Upper lobe of left lung (tissue), 4 donors: ENCODE measurements at regions not wholly inside any gene's neighbourhood (a gene's known extent, or its start where the extent isn't known, plus 50 kb on each side); places are given as distances from the start of the nearest gene placed in this dataset.

Experiments
- POLR2A ChIP-seq, 4 donors: fragments of 450-650 bp; IDR thresholded peaks; one replicate each; pipeline ENCODE4 v1.5.1; 2016 to 2017; ENCODE audit warnings: antibody characterized with exemption in 4 of 4, mild to moderate bottlenecking in 2 of 4
- TF ChIP-seq, protein P1 (sequence below), 6 experiments: fragments of 450-650 bp in 4 of 6; fragments of 200-600 bp in 2 of 6; sonication (generic) in 2 of 6; IDR thresholded peaks; one replicate each; pipeline ENCODE4 v1.5.1; 2016 to 2019; ENCODE audit warnings: antibody characterized with exemption in 6 of 6

DNA sequence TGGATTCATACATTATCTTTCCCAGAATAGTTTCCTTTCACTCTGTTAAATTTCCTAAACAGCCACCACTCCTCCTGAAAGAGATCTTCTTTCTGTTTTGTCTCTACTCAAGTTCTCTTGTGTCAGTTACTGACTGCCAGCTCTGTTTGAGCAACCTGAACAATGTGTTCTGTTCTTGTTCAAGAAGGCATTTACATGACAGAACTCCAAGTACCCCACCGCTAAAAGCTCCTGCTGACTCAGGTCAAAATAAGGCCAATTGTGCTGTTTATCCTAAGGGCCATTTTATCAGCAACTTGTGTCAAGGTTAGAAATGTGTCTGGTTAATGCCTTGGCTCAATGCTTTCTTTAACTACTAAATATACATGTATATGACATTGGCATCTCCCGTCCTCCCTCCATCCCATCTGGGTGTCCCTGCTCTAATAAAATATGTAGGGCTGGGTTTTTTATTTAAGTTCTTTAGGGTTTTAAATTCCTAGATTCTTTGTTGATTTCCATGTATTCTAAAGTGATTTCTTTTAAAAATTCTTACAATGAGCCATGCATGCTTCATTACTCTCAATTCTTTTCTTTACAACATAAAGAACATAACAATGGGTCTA is 144.3 kb upstream of the PAQR3 start:
- TF ChIP-seq, protein P1, sequence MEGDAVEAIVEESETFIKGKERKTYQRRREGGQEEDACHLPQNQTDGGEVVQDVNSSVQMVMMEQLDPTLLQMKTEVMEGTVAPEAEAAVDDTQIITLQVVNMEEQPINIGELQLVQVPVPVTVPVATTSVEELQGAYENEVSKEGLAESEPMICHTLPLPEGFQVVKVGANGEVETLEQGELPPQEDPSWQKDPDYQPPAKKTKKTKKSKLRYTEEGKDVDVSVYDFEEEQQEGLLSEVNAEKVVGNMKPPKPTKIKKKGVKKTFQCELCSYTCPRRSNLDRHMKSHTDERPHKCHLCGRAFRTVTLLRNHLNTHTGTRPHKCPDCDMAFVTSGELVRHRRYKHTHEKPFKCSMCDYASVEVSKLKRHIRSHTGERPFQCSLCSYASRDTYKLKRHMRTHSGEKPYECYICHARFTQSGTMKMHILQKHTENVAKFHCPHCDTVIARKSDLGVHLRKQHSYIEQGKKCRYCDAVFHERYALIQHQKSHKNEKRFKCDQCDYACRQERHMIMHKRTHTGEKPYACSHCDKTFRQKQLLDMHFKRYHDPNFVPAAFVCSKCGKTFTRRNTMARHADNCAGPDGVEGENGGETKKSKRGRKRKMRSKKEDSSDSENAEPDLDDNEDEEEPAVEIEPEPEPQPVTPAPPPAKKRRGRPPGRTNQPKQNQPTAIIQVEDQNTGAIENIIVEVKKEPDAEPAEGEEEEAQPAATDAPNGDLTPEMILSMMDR (IDR thresholded peaks at IDR 0.05): no peak
- TF ChIP-seq POLR2A (IDR thresholded peaks at IDR 0.05): no peak
